HCT116 (cell line): ENCODE measurements at regions not wholly inside any gene's neighbourhood (a gene's known extent, or its start where the extent isn't known, plus 50 kb on each side); places are given as distances from the start of the nearest gene placed in this dataset.

Experiments used
- ATAC-seq: fragments of 200-7000 bp; cut with Tn5 transposase; 2 replicates; pipeline ENCODE4 v1.9.1; 2020; ENCODE audit warnings: mild to moderate bottlenecking, moderate library complexity
- BruUV-seq: library from RNA; stranded (reverse); fragments of 400-500 nt; replicated peaks from 2 replicates; lab custom pipeline; 2021; lab: Mats Ljungman, UMichigan
- CTCF ChIA-PET: fragments of 300-600 bp; sonication (Branson Sonifier 250); formaldehyde crosslinking; loops from one replicate; lab custom pipeline; 2021; ENCODE audit warnings: antibody characterized with exemption; lab: Charles Lee
- POLR2A ChIA-PET: fragments of 300-600, 350-600 bp; sonication (Branson Sonifier 250); formaldehyde crosslinking; loops from one replicate; lab custom pipeline; 2021; ENCODE audit warnings: antibody characterized with exemption; lab: Charles Lee
- RAD21 ChIA-PET, 2 experiments: fragments of 300-600 bp; sonication (Branson Sonifier 250); formaldehyde crosslinking; loops; one replicate each; lab custom pipeline; 2023; ENCODE audit warnings: low total read pairs in 2 of 2; ENCODE audit not compliant: uncharacterized antibody in 2 of 2, unreplicated experiment in 2 of 2, low non-redundant PET in 1 of 2; lab: Charles Lee
- DNase-seq: peaks from one replicate; pipeline ENCODE4 v3.0.0-alpha.2; 2010; ENCODE audit warnings: low read depth, low spot score
- H2AFZ ChIP-seq: fragments of 200-600 bp; shearing (Covaris generic), sonication (generic); 2 replicates; pipeline ENCODE4 v1.6.1; 2017; ENCODE audit warnings: low read depth, mixed run types, mixed read lengths, antibody characterized with exemption, low read length; ENCODE audit not compliant: poor library complexity, severe bottlenecking
- H3K27ac ChIP-seq: 2 replicates; pipeline ENCODE4 v1.5.1; 2012; ENCODE audit warnings: low read depth, low read length
- H3K27me3 ChIP-seq: fragments of 200-600 bp; sonication (generic); 2 replicates; pipeline ENCODE4 v1.6.1; 2016; ENCODE audit warnings: mixed run types, low read length, mixed read lengths; ENCODE audit not compliant: insufficient read depth
- H3K36me3 ChIP-seq, 2 experiments: fragments of 200-500 bp in 1 of 2; fragments of 200-600 bp in 1 of 2; sonication (Bioruptor generic) in 1 of 2; sonication (generic) in 1 of 2; 2 replicates each; pipeline versions ENCODE4 v1.5.1 to v1.6.1; 2014 to 2016; ENCODE audit warnings: low read length in 2 of 2, inconsistent platforms in 1 of 2, mixed read lengths in 1 of 2, mixed run types in 1 of 2; ENCODE audit not compliant: insufficient read depth in 2 of 2, control insufficient read depth in 1 of 2
- H3K4me1 ChIP-seq, 2 experiments: fragments of 200-600 bp in 1 of 2; sonication (generic) in 1 of 2; 2 replicates each; pipeline versions ENCODE4 v1.5.1 to v1.6.1; 2012 to 2017; ENCODE audit warnings: low read length in 2 of 2, inconsistent platforms in 1 of 2, mild to moderate bottlenecking in 1 of 2, mixed read lengths in 1 of 2, mixed run types in 1 of 2, moderate library complexity in 1 of 2; ENCODE audit not compliant: insufficient read depth in 2 of 2, control insufficient read depth in 1 of 2
- H3K4me2 ChIP-seq: fragments of 200-600 bp; sonication (generic); 2 replicates; pipeline ENCODE4 v1.6.1; 2017; ENCODE audit warnings: mixed run types, low read length, mixed read lengths
- H3K4me3 ChIP-seq, 2 experiments: fragments of 200-600 bp in 1 of 2; sonication (generic) in 1 of 2; replicated peaks in 1 of 2; 2 replicates each; pipeline ENCODE4 v1.5.1; 2011 to 2016; ENCODE audit warnings: low read length in 2 of 2, control low read depth in 1 of 2, low read depth in 1 of 2, mild to moderate bottlenecking in 1 of 2, mixed read lengths in 1 of 2, mixed run types in 1 of 2
- H3K79me2 ChIP-seq: fragments of 200-600 bp; sonication (generic); 2 replicates; pipeline ENCODE4 v1.6.1; 2017; ENCODE audit warnings: mild to moderate bottlenecking, mixed run types, low read length, moderate library complexity, mixed read lengths; ENCODE audit not compliant: insufficient read depth
- H3K9ac ChIP-seq: fragments of 200-600 bp; sonication (generic); 2 replicates; pipeline ENCODE4 v1.6.1; 2016; ENCODE audit warnings: low read length, mixed read lengths
- H3K9me2 ChIP-seq: fragments of 200-600 bp; sonication (generic), shearing (Covaris generic); 2 replicates; pipeline ENCODE4 v1.6.1; 2017; ENCODE audit warnings: mixed run types, mild to moderate bottlenecking, moderate library complexity; ENCODE audit not compliant: insufficient read depth
- H3K9me3 ChIP-seq, 2 experiments: fragments of 200-500 bp in 1 of 2; fragments of 200-600 bp in 1 of 2; sonication (Bioruptor generic) in 1 of 2; sonication (generic) in 1 of 2; 2 replicates each; pipeline ENCODE4 v1.6.1; 2014 to 2017; ENCODE audit warnings: low read length in 2 of 2, mixed read lengths in 2 of 2, inconsistent platforms in 1 of 2, low read depth in 1 of 2, mild to moderate bottlenecking in 1 of 2, mixed run types in 1 of 2, moderate library complexity in 1 of 2; ENCODE audit not compliant: control insufficient read depth in 1 of 2, insufficient read depth in 1 of 2
- H4K20me1 ChIP-seq: fragments of 200-600 bp; sonication (generic), shearing (Covaris generic); 2 replicates; pipeline ENCODE4 v1.6.1; 2017; ENCODE audit warnings: mixed run types, mild to moderate bottlenecking, moderate library complexity; ENCODE audit not compliant: insufficient read depth
- EZH2 ChIP-seq: fragments of 200-600 bp; sonication (generic); IDR thresholded peaks from 2 replicates; pipeline ENCODE4 v1.6.1; 2017; ENCODE audit warnings: antibody characterized with exemption, mixed run types
- EZH2phosphoT487 ChIP-seq: fragments of 200-600 bp; IDR thresholded peaks from 2 replicates; pipeline ENCODE4 v1.6.1; 2018; ENCODE audit warnings: antibody characterized with exemption, borderline replicate concordance
- FOSL1 ChIP-seq: IDR thresholded peaks from 2 replicates; pipeline ENCODE4 v1.6.1; 2012; ENCODE audit warnings: low read depth
- JUND ChIP-seq: IDR thresholded peaks from 2 replicates; pipeline ENCODE4 v1.6.1; 2012
- MAX ChIP-seq: IDR thresholded peaks from 2 replicates; pipeline ENCODE4 v1.6.1; 2012
- POLR2AphosphoS5 ChIP-seq: IDR thresholded peaks from 2 replicates; pipeline ENCODE4 v1.6.1; 2011; ENCODE audit warnings: mild to moderate bottlenecking, low read depth, low read length, moderate library complexity
- REST ChIP-seq: IDR thresholded peaks from 2 replicates; pipeline ENCODE4 v1.6.1; 2012; ENCODE audit warnings: low read depth
- SIN3A ChIP-seq: IDR thresholded peaks from 2 replicates; pipeline ENCODE4 v1.6.1; 2012; ENCODE audit warnings: low read depth
- SP1 ChIP-seq: IDR thresholded peaks from 2 replicates; pipeline ENCODE4 v1.6.1; 2012; ENCODE audit warnings: low read depth
- TCF7L2 ChIP-seq: IDR thresholded peaks from 2 replicates; pipeline ENCODE4 v1.7.0; 2011; ENCODE audit warnings: borderline replicate concordance, inconsistent platforms; ENCODE audit not compliant: insufficient read depth, insufficient read length; ENCODE audit errors: extremely low read depth
- YY1 ChIP-seq: IDR thresholded peaks from 2 replicates; pipeline ENCODE4 v1.6.1; 2011; ENCODE audit warnings: low read length, low read depth, moderate library complexity, mild to moderate bottlenecking; ENCODE audit not compliant: insufficient replicate concordance; ENCODE audit errors: extremely low read depth
- ZFX ChIP-seq: fragments of 450-650 bp; IDR thresholded peaks from 2 replicates; pipeline ENCODE4 v1.6.1; 2017
- ZNF274 ChIP-seq: fragments of 200-500 bp; sonication (Bioruptor generic); IDR thresholded peaks from 2 replicates; pipeline ENCODE4 v1.6.1; 2014; ENCODE audit warnings: mild to moderate bottlenecking, low read depth, low read length, inconsistent platforms
- intact Hi-C: fragments of 100-400 bp; cut with micrococcal nuclease; formaldehyde crosslinking; loops from 2 replicates; pipeline ENCODE4 v1.10.0; 2022
- TF ChIP-seq, protein P1 (sequence below): IDR thresholded peaks from 2 replicates; pipeline ENCODE4 v1.6.1; 2011; ENCODE audit warnings: mild to moderate bottlenecking, low read length, moderate library complexity; ENCODE audit not compliant: insufficient replicate concordance; ENCODE audit errors: extremely low read depth

DNA sequence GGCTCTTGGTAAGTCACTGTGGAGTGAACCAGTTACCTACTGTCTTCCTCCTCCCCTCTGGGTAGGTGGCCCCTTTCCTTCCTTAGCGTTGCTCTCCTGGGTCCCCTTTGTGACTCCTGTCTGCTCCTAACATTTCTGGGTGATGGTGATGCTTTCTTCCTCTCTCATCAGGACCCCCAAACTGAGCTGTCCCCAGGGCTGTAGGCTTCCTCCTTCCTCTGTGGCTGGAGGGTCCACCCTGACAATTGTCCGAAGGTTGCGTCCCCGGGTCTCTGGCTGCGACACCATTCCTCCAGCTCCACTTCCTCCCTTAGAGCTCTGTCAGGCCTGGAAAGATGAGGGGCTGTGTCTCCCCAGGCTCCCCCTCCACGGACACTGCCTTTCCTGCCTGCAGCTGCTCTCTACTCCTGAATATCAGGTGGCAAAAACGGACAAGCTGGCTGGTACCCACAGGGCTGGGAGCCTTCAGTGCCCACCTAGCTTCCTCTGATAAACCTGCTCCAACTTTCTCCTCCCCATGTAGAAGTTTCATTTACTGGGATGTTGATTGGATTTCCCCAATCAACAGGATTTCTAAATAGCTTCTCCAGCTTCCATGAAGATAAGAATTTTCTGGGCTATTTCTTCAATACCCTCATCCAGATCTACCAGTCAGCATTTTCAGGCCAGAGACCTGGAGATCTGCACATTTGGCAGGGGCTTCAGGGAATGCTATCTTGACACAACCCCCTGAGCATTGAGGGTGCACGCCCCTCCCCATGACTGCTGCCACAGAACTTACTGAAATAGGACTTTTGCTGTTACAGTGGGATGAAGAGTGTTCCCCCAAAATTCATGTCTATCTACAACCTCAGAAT, 506.5 kb downstream of the TCERG1L start:
- no peaks in the 10 kb centered on the region for H3K27me3 ChIP-seq
- BruUV-seq: no TSS peak
- no peaks in the 10 kb centered on the region for H3K79me2 ChIP-seq
- TF ChIP-seq EZH2phosphoT487: no peak
- no peak for TF ChIP-seq ZNF274
- no peak for TF ChIP-seq YY1
- no peak for TF ChIP-seq TCF7L2
- no peak for TF ChIP-seq ZFX
- no peak for TF ChIP-seq EZH2
- RAD21 ChIA-PET: no interaction called here
- POLR2A ChIA-PET: no interaction called here
- no peak for DNase-seq
- no peaks in the 10 kb centered on the region for H4K20me1 ChIP-seq
- no peaks in the 10 kb centered on the region for H3K9me2 ChIP-seq
- H3K4me3 ChIP-seq: no peak overlapping the region
- no peak overlapping the region for H3K27ac ChIP-seq
- H3K4me1 ChIP-seq: no peaks in the 10 kb centered on the region
- ATAC-seq: no peak
- CTCF ChIA-PET: no interaction called here
- H3K9me3 ChIP-seq: no peaks in the 10 kb centered on the region
- H3K9ac ChIP-seq: no peak overlapping the region
- intact Hi-C loops: no loop called here
- no peak overlapping the region for H2AFZ ChIP-seq
- no peak overlapping the region for H3K4me2 ChIP-seq
- no peaks in the 10 kb centered on the region for H3K36me3 ChIP-seq

GRCh38 chr10:130805635-130806030, 505.9 kb downstream of the TCERG1L start:
- no peak for DNase-seq
- RAD21 ChIA-PET: no interaction called here
- no TSS peak for BruUV-seq
- TF ChIP-seq ZFX (no peak), JUND (no peak), FOSL1 (no peak), YY1 (no peak), EZH2 (no peak), MAX (no peak), POLR2AphosphoS5 (no peak), REST (no peak), SP1 (no peak), SIN3A (no peak)
- TF ChIP-seq, protein P1, sequence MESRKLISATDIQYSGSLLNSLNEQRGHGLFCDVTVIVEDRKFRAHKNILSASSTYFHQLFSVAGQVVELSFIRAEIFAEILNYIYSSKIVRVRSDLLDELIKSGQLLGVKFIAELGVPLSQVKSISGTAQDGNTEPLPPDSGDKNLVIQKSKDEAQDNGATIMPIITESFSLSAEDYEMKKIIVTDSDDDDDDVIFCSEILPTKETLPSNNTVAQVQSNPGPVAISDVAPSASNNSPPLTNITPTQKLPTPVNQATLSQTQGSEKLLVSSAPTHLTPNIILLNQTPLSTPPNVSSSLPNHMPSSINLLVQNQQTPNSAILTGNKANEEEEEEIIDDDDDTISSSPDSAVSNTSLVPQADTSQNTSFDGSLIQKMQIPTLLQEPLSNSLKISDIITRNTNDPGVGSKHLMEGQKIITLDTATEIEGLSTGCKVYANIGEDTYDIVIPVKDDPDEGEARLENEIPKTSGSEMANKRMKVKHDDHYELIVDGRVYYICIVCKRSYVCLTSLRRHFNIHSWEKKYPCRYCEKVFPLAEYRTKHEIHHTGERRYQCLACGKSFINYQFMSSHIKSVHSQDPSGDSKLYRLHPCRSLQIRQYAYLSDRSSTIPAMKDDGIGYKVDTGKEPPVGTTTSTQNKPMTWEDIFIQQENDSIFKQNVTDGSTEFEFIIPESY: no peak

More at GRCh38 chr10:130805635-130806030, 505.9 kb downstream of the TCERG1L start:
- POLR2A ChIA-PET: no interaction called here
- Histone ChIP-seq H4K20me1 (no peaks in the 10 kb centered on the region), H3K9me2 (no peaks in the 10 kb centered on the region), H3K27me3 (no peaks in the 10 kb centered on the region), H2AFZ (no peak overlapping the region), H3K4me2 (no peak overlapping the region), H3K9me3 (no peaks in the 10 kb centered on the region), H3K9ac (no peak overlapping the region), H3K27ac (no peak overlapping the region), H3K79me2 (no peaks in the 10 kb centered on the region), H3K4me1 (no peaks in the 10 kb centered on the region), H3K4me3 (no peak overlapping the region), H3K36me3 (no peaks in the 10 kb centered on the region)
- ATAC-seq: no peak
- intact Hi-C loops: no loop called here
- CTCF ChIA-PET: no interaction called here
